Tibial artery (tissue), 4 donors: ENCODE measurements at regions not wholly inside any gene's neighbourhood (a gene's known extent, or its start where the extent isn't known, plus 50 kb on each side); places are given as distances from the start of the nearest gene placed in this dataset.
A peak's percentile ranks its signal among the peaks of the same experiment; 100 is the strongest.

Source experiments
- DNase-seq, 2 donors: peaks; one replicate each; pipeline ENCODE4 v3.0.0-alpha.2; 2019
- H3K27ac ChIP-seq, 2 donors: fragments of 200-600 bp; sonication (generic) in 1 of 2; 1 replicate in 1 of 2; 2 replicates in 1 of 2; pipeline ENCODE4 v1.5.1; 2018 to 2019; ENCODE audit warnings: mild to moderate bottlenecking in 1 of 2
- H3K27me3 ChIP-seq, 2 donors: fragments of 200-600 bp; sonication (generic) in 1 of 2; one replicate each; pipeline versions ENCODE4 v1.5.1 to v1.6.0; 2016 to 2019
- H3K36me3 ChIP-seq, 3 donors: fragments of 200-600 bp; sonication (generic) in 2 of 3; one replicate each; pipeline ENCODE4 v1.5.1; 2016 to 2019; ENCODE audit warnings: mild to moderate bottlenecking in 2 of 3
- H3K4me1 ChIP-seq, 4 donors: fragments of 200-600 bp; sonication (generic) in 2 of 4; 1 replicate in 3 of 4; 2 replicates in 1 of 4; pipeline ENCODE4 v1.5.1; 2016 to 2019
- H3K4me3 ChIP-seq, 2 donors: fragments of 200-600 bp; sonication (generic) in 1 of 2; 1 replicate in 1 of 2; 2 replicates in 1 of 2; pipeline ENCODE4 v1.5.1; 2018 to 2019; ENCODE audit warnings: mild to moderate bottlenecking in 2 of 2
- H3K9me3 ChIP-seq, 3 donors: fragments of 200-600 bp; sonication (generic) in 1 of 3; one replicate each; pipeline ENCODE4 v1.5.1; 2016 to 2019
- intact Hi-C: fragments of 100-400 bp; cut with DNase I; formaldehyde crosslinking; loops from one replicate; pipeline ENCODE4 v1.15.0; 2023; ENCODE audit warnings: low total_unique reads
- TF ChIP-seq, protein P1 (sequence below), 2 experiments: fragments of 200-600 bp in 1 of 2; fragments of 450-650 bp in 1 of 2; IDR thresholded peaks; one replicate each; pipeline ENCODE4 v1.5.1; 2017 to 2019; ENCODE audit warnings: antibody characterized with exemption in 2 of 2, mild to moderate bottlenecking in 1 of 2, moderate library complexity in 1 of 2

DNA sequence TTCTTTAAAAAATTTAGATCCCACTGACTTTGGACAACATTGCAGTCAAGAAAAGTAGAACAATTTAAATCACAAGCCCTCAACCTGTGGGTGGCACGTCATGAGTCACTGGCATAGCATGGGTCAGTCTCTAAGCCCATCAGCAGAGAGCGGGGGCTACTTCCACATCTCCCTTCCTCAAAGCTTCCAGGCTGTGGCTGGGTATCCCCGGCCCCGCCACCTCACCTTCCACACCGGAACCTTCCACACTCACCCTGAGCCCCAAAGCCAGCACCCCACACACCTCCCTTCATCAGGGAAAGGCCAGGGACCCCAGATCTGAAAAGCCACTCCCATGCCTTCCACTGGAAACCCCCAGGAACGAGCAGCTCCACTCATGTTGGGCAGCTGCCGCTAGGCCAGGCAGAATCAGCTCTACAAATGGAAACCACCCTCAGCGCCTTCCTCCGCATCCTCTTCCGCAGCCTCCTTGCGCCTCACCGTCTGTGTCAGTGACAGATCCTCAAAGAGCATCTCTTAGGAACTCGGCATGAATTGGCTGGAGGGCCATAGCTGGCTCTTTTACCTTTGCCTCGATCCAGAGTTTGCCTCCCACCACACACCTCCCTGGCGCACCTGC, 156.5 kb downstream of the ERCC6L2 start:
- intact Hi-C loops = loop anchor here (1.0 kb wide), 1 partner anchor 17 kb away; no protein-coding TSS in a partner anchor
- Histone ChIP-seq H3K36me3 (no peaks in the 10 kb centered on the region), H3K9me3 (no peaks in the 10 kb centered on the region), H3K4me3 (no peak overlapping the region), H3K27me3 (no peaks in the 10 kb centered on the region), H3K4me1 (peaks cover 4 to 50% (median 38%) of the 10 kb centered on the region in 4 donors), H3K27ac (peak overlapping the region; percentile 66 to 78)
- DNase-seq = no peak
- TF ChIP-seq, protein P1, sequence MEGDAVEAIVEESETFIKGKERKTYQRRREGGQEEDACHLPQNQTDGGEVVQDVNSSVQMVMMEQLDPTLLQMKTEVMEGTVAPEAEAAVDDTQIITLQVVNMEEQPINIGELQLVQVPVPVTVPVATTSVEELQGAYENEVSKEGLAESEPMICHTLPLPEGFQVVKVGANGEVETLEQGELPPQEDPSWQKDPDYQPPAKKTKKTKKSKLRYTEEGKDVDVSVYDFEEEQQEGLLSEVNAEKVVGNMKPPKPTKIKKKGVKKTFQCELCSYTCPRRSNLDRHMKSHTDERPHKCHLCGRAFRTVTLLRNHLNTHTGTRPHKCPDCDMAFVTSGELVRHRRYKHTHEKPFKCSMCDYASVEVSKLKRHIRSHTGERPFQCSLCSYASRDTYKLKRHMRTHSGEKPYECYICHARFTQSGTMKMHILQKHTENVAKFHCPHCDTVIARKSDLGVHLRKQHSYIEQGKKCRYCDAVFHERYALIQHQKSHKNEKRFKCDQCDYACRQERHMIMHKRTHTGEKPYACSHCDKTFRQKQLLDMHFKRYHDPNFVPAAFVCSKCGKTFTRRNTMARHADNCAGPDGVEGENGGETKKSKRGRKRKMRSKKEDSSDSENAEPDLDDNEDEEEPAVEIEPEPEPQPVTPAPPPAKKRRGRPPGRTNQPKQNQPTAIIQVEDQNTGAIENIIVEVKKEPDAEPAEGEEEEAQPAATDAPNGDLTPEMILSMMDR (IDR thresholded peaks at IDR 0.05) = no peak

DNA sequence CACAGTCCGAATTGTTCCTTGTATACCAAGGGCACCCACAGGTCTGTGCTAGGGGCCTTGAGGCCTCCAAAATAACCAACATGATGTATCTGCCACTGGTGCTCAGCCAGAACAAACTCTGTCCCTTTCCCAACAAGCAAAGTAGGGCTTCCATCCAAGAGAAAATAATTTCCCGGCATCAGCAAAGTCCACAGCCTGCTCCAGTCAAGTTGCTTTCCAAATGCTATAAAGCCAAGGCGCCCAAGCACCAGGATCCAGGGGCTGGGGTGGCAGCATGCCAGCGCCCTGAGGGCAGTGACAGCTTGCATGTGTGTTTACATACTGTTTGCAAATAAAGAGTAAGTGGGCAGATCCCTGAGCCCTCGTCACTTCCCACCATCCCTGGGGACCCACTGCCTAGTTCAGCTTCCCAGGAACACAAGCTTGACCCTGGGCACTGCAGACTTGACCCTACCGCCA, 155.9 kb downstream of the ERCC6L2 start:
- H3K27ac ChIP-seq = peak overlapping the region; percentile 66 to 78
- DNase-seq = peak; percentile 83 to 97
- no peaks in the 10 kb centered on the region for H3K36me3 ChIP-seq
- H3K9me3 ChIP-seq = no peaks in the 10 kb centered on the region
- TF ChIP-seq, protein P1 (IDR thresholded peaks at IDR 0.05) = no peak
- H3K4me1 ChIP-seq = peaks cover 4 to 53% (median 40%) of the 10 kb centered on the region in 4 donors
- no peak overlapping the region for H3K4me3 ChIP-seq
- intact Hi-C loops = loop anchor here (1.0 kb wide), 1 partner anchor 18 kb away; no protein-coding TSS in a partner anchor
- H3K27me3 ChIP-seq = no peaks in the 10 kb centered on the region

DNA sequence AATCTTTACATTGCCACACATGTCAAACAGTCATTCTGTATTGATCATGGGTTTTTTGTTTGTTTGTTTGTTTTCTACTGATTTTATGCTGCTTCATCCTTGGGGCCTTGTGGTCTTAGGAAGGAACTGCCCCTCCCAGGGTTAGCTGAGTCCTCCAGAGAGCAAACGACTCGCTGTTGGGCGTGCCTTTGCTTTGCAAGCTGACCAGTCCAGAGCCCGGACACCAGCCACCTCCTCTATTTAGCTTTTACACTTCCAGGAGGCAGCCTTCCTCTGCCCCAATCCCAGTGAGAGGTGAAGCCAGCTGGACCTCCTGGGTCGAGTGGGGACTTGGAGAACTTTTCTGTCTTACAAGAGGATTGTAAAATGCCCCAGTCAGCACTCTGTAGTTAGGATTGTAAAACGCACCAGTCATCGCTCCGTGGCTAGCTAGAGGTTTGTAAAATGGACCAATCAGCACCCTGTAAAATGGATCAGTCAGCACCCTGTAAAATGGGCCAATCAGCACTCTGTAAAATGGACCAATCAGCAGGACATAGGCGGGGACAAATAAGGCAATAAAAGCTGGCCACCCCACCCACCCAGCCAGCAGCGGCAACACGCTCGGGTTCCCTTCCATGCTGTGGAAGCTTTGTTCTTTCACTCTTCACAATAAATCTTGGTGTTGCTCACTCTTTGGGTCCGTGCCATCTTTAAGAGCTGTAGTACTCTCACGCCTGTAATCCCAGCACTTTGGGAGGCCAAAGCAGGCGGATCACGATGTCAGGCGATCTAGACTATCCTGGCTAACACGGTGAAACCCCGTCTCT, 154.4 kb downstream of the ERCC6L2 start:
- H3K36me3 ChIP-seq = no peaks in the 10 kb centered on the region
- H3K4me1 ChIP-seq = peaks cover 4 to 53% (median 40%) of the 10 kb centered on the region in 4 donors
- no peaks in the 10 kb centered on the region for H3K9me3 ChIP-seq
- DNase-seq = no peak
- TF ChIP-seq, protein P1 (IDR thresholded peaks at IDR 0.05) = no peak
- H3K4me3 ChIP-seq = no peak overlapping the region
- intact Hi-C loops = loop anchor here (10.0 kb wide), 1 partner anchor 305 kb away; no protein-coding TSS in a partner anchor
- H3K27me3 ChIP-seq = no peaks in the 10 kb centered on the region
- peak overlapping the region; percentile 66 to 78 for H3K27ac ChIP-seq

DNA sequence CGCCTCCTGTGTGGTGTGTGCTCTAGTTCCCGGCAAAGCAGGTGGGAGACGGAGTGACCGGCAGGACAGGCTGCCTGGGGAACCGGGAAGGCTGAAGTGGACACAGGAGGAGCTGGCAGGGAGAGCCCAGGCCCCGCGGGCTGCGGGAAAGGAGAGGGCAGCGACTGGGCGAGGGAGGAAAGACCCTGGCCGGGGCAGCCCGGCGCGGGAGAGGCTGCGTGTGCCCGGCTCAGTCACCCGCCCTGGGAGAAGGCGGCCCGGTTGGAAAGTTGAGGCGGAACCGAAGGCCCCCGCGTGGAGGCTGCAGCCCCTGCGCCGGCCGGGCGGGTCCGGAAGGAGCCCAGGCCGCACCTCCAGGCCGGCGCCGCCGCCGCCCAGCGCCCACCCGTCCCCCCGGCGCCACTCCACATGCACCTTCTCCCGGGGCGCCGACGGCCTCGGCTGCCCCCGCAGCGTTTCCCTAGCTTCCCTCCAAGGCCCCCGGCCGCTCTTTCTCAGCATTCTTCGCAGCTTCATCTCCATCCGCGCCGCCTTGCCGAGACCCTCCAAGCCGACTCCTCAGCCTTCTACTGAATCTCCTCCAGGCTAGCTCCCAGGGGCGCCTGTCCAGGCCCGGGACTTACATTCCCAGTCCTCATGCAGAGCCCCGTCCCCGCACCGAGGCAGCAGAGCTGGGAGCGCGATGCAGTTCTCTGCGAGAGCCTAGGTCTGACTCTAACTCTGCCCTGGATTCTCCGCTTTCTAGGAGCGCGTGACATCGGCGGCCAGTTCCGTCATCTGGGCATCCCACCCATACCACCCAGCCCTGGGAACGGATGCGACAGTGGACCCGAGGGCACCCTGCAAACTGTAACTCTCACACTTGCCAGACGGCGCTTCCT, 152.0 kb downstream of the ERCC6L2 start:
- intact Hi-C loops = loop anchor here (10.0 kb wide), 1 partner anchor 303 kb away; no protein-coding TSS in a partner anchor
- no peak for DNase-seq
- Histone ChIP-seq H3K27ac (peak overlapping the region; percentile 50 to 59), H3K27me3 (peaks cover 0 to under 1% of the 10 kb centered on the region in 2 donors), H3K4me3 (peak overlapping the region; percentile 52 to 65), H3K36me3 (no peaks in the 10 kb centered on the region), H3K9me3 (no peaks in the 10 kb centered on the region), H3K4me1 (peaks cover 4 to 54% (median 41%) of the 10 kb centered on the region in 4 donors)
- TF ChIP-seq, protein P1 (IDR thresholded peaks at IDR 0.05) = no peak

GRCh38 chr9:96026655-96027213, 151.2 kb downstream of the ERCC6L2 start:
- peaks cover 4 to 56% (median 46%) of the 10 kb centered on the region in 4 donors for H3K4me1 ChIP-seq
- TF ChIP-seq, protein P1 (IDR thresholded peaks at IDR 0.05) = no peak
- H3K4me3 ChIP-seq = peak overlapping the region; percentile 52 to 65
- H3K9me3 ChIP-seq = no peaks in the 10 kb centered on the region
- intact Hi-C loops = loop anchor here (10.0 kb wide), 1 partner anchor 302 kb away; no protein-coding TSS in a partner anchor
- DNase-seq = no peak
- H3K27me3 ChIP-seq = peaks cover 0 to 8% of the 10 kb centered on the region in 2 donors
- peak overlapping the region; percentile 50 to 59 for H3K27ac ChIP-seq
- no peaks in the 10 kb centered on the region for H3K36me3 ChIP-seq
